ENCODE measurements at regions not wholly inside any gene's neighbourhood (a gene's known extent, or its start where the extent isn't known, plus 50 kb on each side); places are given as distances from the start of the nearest gene placed in this dataset.
A peak's percentile ranks its signal among the peaks of the same experiment; 100 is the strongest.

DNA sequence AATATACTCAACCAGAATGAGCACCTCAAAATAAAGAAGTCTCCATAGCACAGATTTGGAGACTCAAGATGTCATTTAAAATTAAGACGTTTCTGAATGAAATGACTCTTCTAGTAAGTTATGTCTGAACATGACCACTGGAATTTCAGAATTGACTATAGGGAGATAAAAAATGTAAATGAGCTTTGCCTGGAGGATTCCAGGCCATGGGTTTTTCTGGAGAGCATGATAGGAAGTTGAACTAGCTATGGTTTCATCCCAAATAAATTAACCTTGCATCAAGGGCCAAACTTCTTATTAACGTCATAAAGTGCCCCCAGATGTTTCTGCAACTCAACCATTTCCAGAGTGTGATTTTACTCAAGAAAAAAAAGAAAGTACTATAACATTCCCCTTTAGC lies 222.6 kb upstream of the NR2F2 start:
- ATAC-seq, result no peak
- no peak for DNase-seq
- intact Hi-C loops (cut with DNase I), result no loop called here

- DNase-seq (no peak), ATAC-seq (no peak)
- intact Hi-C loops (cut with DNase I), result no loop called here
These were observed 222.1 kb upstream of the NR2F2 start for GRCh38 chr15:96108405-96108804.

GRCh38 chr15:96109820-96110219 lies 220.7 kb upstream of the NR2F2 start:
- DNase-seq, result no peak
- intact Hi-C loops (cut with DNase I), result no loop called here
- ATAC-seq, result no peak

GRCh38 chr15:96112018-96112417 lies 218.5 kb upstream of the NR2F2 start:
- ATAC-seq, result no peak
- intact Hi-C loops (cut with DNase I), result no loop called here
- no peak for DNase-seq

DNA sequence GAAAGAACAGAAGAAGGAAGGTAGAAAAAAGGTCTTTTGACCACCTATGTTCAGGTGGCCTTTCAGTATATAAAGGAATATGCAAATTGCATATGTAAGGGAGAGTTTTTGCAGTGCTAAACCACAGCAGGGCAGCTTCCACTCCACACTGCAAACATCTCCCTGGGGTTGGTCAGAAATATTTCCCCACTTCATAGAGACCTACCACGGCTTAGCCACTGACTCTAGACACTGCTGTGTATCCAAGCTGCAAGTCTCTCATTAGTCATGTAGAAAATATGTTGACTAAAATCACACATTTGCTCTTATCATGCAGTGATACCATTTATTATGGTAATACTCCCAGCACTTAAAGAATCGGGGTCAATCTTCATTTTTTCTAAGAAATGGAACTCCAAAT lies 214.9 kb upstream of the NR2F2 start:
- ATAC-seq (peak in 1 of 2 donors; percentile 86), DNase-seq (no peak)
- intact Hi-C loops (cut with DNase I), result no loop called here

DNA sequence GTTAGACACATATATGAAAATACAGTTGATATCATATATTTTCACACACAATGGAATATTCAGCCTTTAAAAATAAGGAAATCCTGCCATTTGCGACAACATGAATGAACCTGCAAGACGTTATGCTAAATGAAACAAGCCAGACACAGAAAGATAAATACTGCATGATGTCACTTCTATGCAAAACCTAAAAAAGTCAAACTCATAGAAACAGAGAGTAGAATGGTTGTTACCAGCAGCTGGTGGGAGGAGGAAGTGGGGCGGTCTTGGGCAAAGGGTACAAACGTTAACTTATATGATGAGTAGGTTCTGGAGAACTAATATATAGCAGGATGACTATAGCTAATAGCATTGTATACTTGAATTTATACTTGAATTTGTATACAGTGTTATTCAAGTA lies 213.2 kb upstream of the NR2F2 start:
- DNase-seq, result no peak
- intact Hi-C loops (cut with DNase I), result no loop called here
- ATAC-seq, result no peak

GRCh38 chr15:96119734-96120133 lies 210.8 kb upstream of the NR2F2 start:
- no peak for DNase-seq
- ATAC-seq, result no peak
- intact Hi-C loops (cut with DNase I), result no loop called here

DNA sequence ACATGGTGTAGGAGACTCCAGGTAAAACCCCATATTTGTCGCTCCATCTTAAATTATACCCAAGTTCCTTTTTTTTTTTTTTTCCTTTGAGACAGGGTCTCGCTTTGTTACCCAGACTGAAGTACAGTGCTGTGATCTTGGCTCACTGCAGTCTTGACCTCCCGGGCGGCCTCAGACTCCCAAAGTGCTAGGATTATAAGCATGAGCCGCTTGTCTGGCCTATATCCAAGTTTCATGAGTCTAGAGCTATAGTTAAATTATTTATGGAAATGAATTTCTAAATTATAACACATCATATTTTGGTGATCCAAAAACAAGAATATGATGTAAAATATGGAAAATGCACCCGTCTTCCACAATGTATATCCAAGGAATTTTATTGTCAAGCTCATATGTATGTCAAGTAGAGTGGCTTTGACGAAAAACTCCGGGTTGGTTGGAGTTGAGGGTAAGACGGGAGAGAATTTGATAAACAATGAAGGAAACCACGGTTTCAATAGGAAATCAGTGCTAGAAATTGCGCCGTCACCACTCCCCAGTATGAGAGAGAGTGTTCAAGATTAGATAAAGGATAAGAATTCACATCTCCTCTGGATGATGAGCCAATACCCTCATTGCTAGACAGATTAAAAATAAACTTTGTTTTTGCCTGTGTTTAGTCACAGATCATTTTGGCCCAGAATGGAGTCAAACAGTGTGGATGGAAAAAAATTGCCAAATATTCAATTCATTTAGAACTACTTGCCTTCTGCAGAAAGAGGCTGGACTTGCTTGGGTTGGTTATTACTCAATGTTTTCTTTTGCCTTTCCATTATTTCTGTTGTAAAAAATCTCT lies 209.2 kb upstream of the NR2F2 start:
- intact Hi-C loops (cut with DNase I), result no loop called here
- ATAC-seq (peak; percentile 34 to 71), DNase-seq (no peak)

- no peak for DNase-seq
- intact Hi-C loops (cut with DNase I), result no loop called here
- ATAC-seq, result peak in 1 of 2 donors; percentile 32
These were observed 208.1 kb upstream of the NR2F2 start for GRCh38 chr15:96122077-96123027.

GRCh38 chr15:96123028-96123400 lies 207.5 kb upstream of the NR2F2 start:
- DNase-seq, result no peak
- intact Hi-C loops (cut with DNase I), result no loop called here
- no peak for ATAC-seq

DNA sequence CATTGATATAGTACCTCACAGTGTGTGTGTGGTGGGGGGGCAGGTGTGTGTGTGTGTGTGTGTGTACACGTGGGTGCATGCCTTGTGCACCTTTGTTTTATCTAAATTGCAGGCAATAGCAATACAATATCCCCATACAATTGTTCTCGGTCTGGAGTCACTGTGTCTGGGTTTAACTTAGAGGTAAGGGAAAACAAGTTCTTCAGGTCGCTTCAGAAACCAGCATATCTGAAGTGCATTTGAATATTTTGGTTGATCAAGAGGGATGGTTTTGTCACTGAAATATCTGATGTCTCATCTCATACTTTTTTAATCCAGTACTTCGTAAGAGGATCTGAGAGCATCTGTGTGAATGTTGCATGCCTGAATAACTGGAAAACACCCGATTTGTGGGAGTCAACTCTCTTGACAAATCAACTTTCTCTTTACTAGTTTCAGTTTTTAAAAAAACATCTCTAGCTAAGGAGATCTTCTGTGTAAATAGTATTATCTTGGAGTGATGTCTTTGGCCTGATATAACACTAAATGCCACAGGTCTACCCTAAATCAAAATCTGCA lies 206.8 kb upstream of the NR2F2 start:
- intact Hi-C loops (cut with DNase I), result no loop called here
- DNase-seq (no peak), ATAC-seq (no peak)

DNA sequence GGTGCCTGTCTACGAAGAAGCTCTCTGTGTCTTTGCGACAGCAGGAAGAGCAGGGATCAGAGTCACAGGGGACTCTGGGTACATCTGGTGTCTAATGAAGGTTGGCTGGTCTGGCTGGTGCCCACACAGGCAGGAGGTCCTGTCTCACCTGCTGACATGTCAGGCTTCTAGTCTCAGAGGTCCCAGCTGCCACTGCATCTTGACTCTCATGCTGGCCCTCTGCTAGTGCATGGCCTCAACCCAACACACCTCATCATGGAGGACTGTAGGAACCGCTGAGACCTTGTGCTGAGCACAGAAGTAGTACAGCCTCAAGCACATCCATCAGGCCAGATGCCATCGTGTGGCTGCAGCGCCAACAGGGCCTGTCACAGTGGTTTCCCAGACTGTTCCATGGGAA lies 206.1 kb upstream of the NR2F2 start:
- ATAC-seq (no peak), DNase-seq (no peak)
- intact Hi-C loops (cut with DNase I), result no loop called here

DNA sequence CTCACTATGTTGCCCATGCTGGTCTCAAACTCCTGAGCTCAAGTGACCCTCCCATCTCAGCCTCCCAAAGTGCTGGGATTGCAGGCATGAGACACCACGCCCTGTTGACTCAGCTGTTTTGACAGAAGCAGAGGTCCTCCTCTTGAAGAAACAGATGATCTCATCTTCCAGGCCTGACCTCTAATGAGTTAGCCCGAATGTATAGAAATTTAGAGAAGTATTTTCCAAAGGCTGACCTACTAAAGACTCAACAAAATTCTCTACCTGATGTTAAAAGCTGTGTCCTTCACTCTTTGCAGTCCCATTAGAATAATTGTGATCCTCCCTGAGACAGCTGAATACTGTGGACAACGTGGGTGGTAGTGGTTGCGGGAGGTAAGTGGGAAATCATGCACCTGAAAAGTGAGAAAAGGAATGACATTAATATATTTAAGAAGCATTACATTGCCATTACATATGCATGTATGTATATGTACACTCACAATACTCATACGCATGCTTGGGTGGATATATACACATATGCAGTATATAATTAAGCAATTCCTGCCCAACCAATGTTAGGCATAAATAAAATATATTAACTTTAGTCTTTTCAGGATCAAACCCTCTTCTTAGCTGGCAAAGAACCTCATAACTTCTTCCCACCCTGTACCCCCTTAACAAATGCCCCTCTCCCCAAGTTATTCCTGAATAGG lies 204.6 kb upstream of the NR2F2 start:
- ATAC-seq (no peak), DNase-seq (no peak)
- intact Hi-C loops (cut with DNase I), result no loop called here

- intact Hi-C loops (cut with DNase I), result no loop called here
- DNase-seq, result no peak
- no peak for ATAC-seq
These were observed 203.6 kb upstream of the NR2F2 start for GRCh38 chr15:96126859-96127258.

DNA sequence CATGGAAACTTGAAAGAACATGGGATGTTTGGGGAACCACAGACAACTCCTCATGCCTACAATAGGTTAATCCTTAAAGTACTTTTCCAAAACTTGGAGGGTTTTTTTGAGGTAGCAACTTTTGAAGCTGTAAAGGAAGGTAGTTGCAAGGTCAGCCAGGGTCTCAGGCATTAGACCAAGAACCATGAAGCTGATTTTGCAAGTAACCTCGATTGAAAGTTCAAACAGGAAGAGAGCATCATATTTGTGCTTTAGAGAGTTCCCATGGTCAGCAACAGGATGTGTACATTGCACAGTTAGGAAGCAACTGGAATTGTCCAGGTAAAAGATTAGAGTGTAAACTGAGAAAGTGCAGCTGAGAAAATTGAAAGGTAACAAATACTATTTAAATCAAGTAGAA lies 199.8 kb upstream of the NR2F2 start:
- ATAC-seq (no peak), DNase-seq (no peak)
- intact Hi-C loops (cut with DNase I), result no loop called here

DNA sequence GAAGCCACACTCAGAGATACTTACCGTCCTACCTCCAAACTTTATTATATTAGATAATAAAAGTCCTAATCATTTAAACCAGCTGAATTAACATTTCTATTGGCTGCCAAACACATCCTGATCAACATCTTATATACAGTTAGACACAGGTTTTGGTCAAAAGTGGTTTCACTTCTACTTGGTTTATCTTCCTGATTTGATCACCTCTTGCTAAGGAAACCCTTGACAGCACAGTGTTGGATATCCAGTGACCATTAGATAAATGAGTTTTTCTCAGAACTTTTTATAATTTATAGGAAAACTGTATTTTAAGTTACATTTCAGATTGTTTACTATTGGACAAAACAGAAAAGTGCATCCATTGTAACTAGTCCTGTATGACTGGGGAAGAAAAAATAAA lies 198.4 kb upstream of the NR2F2 start:
- ATAC-seq (no peak), DNase-seq (no peak)
- intact Hi-C loops (cut with DNase I), result no loop called here

DNA sequence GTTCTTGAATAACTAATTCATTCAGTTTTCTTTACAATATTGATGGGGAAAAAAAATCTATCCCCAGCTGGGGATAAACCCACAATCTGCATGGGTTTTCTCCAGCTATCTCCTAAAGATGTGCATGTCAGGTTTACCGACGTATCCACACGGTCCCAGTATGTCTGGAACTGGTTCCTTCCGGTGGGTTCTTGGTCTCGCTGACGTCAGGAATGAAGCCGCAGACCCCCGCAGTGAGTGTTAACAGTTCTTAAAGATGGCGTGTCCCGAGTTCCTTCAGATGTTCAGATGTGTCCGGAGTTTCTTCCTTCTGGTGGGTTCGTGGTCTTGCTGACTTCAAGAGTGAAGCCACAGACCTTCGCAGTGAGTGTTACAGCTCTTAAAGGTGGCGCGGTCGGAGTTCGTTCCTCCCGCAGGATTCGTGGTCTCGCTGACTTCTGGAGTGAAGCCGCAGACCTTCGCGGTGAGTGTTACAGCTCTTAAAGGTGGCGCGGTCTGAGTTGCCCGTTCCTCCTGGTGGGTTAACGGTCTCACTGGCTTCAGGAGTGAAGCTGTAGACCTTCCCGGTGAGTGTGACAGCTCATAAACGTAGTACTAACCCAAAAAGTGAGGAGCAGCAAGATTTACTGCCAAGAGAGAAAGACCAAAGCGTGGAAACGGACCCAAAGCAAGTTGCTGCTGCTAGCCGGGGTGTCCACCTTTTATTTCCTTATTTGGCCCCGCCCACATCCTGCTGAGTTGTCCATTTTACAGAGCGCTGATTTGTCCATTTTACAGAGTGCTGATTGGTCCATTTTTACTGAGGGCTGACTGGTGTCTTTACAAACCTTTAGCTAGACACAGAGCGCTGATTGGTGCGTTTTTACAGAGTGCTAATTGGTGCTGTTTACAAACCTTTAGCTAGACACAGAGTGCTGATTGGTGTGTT lies 195.1 kb upstream of the NR2F2 start:
- DNase-seq (no peak), ATAC-seq (no peak)
- intact Hi-C loops (cut with DNase I), result no loop called here

DNA sequence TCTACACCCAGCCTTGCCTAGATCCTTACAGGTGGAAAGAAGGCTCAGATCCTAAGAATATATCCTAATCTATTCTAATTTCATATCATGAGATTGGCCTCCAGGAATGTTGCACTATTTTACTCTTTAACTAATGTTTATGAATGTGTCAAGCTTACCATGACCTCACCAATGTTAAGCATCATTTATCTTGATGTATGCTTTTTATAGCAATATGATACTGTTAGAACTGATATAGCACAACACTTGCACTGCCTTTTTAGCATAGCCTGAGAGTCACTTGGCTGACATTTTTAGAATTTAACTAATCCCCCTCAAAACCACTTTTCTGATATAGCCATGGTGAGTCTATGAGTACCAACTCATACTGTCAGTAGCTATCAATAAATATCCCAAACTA lies 191.5 kb upstream of the NR2F2 start:
- no peak for ATAC-seq
- intact Hi-C loops (cut with DNase I), result no loop called here
- DNase-seq, result no peak

- DNase-seq (no peak), ATAC-seq (no peak)
- intact Hi-C loops (cut with DNase I), result no loop called here
These were observed 188.0 kb upstream of the NR2F2 start for GRCh38 chr15:96142498-96142897.

All from left cardiac atrium (tissue), 4 donors.